ENCODE measurements at regions not wholly inside any gene's neighbourhood (a gene's known extent, or its start where the extent isn't known, plus 50 kb on each side); places are given as distances from the start of the nearest gene placed in this dataset.

DNA sequence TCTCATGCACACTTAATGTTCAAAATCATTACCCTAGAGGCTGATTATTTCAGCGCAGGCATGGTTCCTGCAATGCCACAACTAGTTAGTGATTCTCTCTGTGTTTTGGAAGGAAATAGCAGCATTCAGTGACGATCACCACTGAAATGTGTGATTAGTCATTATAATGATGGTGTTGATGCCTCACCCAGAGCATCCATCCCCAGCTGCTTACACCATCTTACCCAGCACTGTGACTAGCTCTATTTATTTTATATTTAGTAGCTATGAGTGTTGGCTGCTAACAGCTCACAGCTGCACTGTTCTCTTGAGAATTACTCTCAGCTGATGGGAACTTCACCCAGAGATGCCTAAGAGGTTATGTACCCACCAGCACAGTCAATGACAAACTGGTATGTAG is 60.5 kb upstream of the TSPAN7 start:
- TF ChIP-seq CTCF (conservative IDR thresholded peaks at IDR 0.05; ENCODE audit: low read depth, low read length) (no peak), EZH2 (IDR thresholded peaks at IDR 0.05; ENCODE audit: low read length, unreplicated experiment) (no peak), EZH2phosphoT487 (IDR thresholded peaks at IDR 0.05; ENCODE audit: borderline replicate concordance, low read length) (no peak)

All from PC-3 (cell line).